SK-N-SH treated with all-trans-retinoic acid at 6 μM for 48 hours (cell line): ENCODE measurements at regions not wholly inside any gene's neighbourhood (a gene's known extent, or its start where the extent isn't known, plus 50 kb on each side); places are given as distances from the start of the nearest gene placed in this dataset.

Experiments used
- ATAC-seq: fragments of 200-7000 bp; cut with Tn5 transposase; 3 replicates; pipeline ENCODE4 v1.9.1; 2020; ENCODE audit warnings: mild to moderate bottlenecking, moderate library complexity
- ARNTL ChIP-seq: fragments of 450-650 bp; formaldehyde crosslinking; IDR thresholded peaks from 2 replicates; pipeline ENCODE4 v1.5.0; 2020; ENCODE audit warnings: low read depth, mild to moderate bottlenecking, moderate library complexity, borderline replicate concordance
- BACH2 ChIP-seq: fragments of 250-450 bp; sonication (Bioruptor Pico); IDR thresholded peaks from 2 replicates; pipeline ENCODE4 v1.9.0; 2021; ENCODE audit warnings: mild to moderate bottlenecking, borderline replicate concordance
- CREB5 ChIP-seq: fragments of 250-450 bp; sonication (Bioruptor Pico); IDR thresholded peaks from 2 replicates; pipeline ENCODE4 v1.5.1; 2020; ENCODE audit warnings: low read depth, mild to moderate bottlenecking, moderate library complexity
- CSDC2 ChIP-seq: fragments of 250-450 bp; sonication (Bioruptor Pico); IDR thresholded peaks from 2 replicates; pipeline ENCODE4 v1.5.0; 2020; ENCODE audit warnings: mild to moderate bottlenecking, moderate library complexity
- ESRRG ChIP-seq: fragments of 250-450 bp; sonication (Bioruptor Pico); IDR thresholded peaks from 2 replicates; pipeline ENCODE4 v1.6.1; 2021; ENCODE audit warnings: mild to moderate bottlenecking
- GLIS3 ChIP-seq: fragments of 250-450 bp; sonication (Bioruptor Pico); IDR thresholded peaks from 2 replicates; pipeline ENCODE4 v1.5.0; 2020; ENCODE audit warnings: mild to moderate bottlenecking, moderate library complexity
- ISL1 ChIP-seq: fragments of 250-450 bp; sonication (Bioruptor Pico); IDR thresholded peaks from 2 replicates; pipeline ENCODE4 v2.1.2; 2022; ENCODE audit warnings: mild to moderate bottlenecking, moderate library complexity
- OSR1 ChIP-seq: fragments of 250-450 bp; sonication (Bioruptor Pico); IDR thresholded peaks from 2 replicates; pipeline ENCODE4 v1.8.0; 2022; ENCODE audit warnings: moderate library complexity, mild to moderate bottlenecking, inconsistent platforms
- SNAI2 ChIP-seq: fragments of 250-450 bp; sonication (Bioruptor Pico); IDR thresholded peaks from 2 replicates; pipeline ENCODE4 v1.5.0; 2020; ENCODE audit warnings: mild to moderate bottlenecking, moderate library complexity
- TCF4 ChIP-seq: fragments of 250-450 bp; sonication (Bioruptor Pico); IDR thresholded peaks from 2 replicates; pipeline ENCODE4 v1.8.0; 2021; ENCODE audit warnings: mild to moderate bottlenecking, moderate library complexity, borderline replicate concordance
- TOX ChIP-seq: fragments of 250-450 bp; sonication (Bioruptor Pico); IDR thresholded peaks from 2 replicates; pipeline ENCODE4 v1.8.0; 2021; ENCODE audit warnings: mild to moderate bottlenecking, moderate library complexity, borderline replicate concordance
- TSHZ2 ChIP-seq: fragments of 250-450 bp; sonication (Bioruptor Pico); IDR thresholded peaks from 2 replicates; pipeline ENCODE4 v1.5.0; 2020; ENCODE audit warnings: mild to moderate bottlenecking, moderate library complexity
- ZC3H10 ChIP-seq: fragments of 250-450 bp; sonication (Bioruptor Pico); IDR thresholded peaks from 2 replicates; pipeline ENCODE4 v1.5.1; 2021; ENCODE audit warnings: mild to moderate bottlenecking, moderate library complexity
- ZFP3 ChIP-seq: fragments of 250-450 bp; sonication (Bioruptor Pico); IDR thresholded peaks from 2 replicates; pipeline ENCODE4 v1.5.0; 2020; ENCODE audit warnings: mild to moderate bottlenecking, moderate library complexity
- ZFP30 ChIP-seq: fragments of 450-650 bp; formaldehyde crosslinking; IDR thresholded peaks from 2 replicates; pipeline ENCODE4 v1.5.0; 2022; ENCODE audit warnings: mild to moderate bottlenecking, moderate library complexity
- ZNF565 ChIP-seq: fragments of 450-650 bp; formaldehyde crosslinking; conservative IDR thresholded peaks from 2 replicates; pipeline ENCODE4 v1.5.0; 2020; ENCODE audit warnings: low read depth, mild to moderate bottlenecking, moderate library complexity
- ZNF70 ChIP-seq: fragments of 450-650 bp; formaldehyde crosslinking; IDR thresholded peaks from 2 replicates; pipeline ENCODE4 v1.5.0; 2020; ENCODE audit warnings: mild to moderate bottlenecking, moderate library complexity
- ZNF8 ChIP-seq: fragments of 450-650 bp; formaldehyde crosslinking; IDR thresholded peaks from 2 replicates; pipeline ENCODE4 v1.5.0; 2020; ENCODE audit warnings: mild to moderate bottlenecking, moderate library complexity
- TF ChIP-seq, protein P1 (sequence below): fragments of 250-450 bp; sonication (Bioruptor Pico); IDR thresholded peaks from 2 replicates; pipeline ENCODE4 v1.8.0; 2021; ENCODE audit warnings: low read depth, mild to moderate bottlenecking, moderate library complexity, borderline replicate concordance

DNA sequence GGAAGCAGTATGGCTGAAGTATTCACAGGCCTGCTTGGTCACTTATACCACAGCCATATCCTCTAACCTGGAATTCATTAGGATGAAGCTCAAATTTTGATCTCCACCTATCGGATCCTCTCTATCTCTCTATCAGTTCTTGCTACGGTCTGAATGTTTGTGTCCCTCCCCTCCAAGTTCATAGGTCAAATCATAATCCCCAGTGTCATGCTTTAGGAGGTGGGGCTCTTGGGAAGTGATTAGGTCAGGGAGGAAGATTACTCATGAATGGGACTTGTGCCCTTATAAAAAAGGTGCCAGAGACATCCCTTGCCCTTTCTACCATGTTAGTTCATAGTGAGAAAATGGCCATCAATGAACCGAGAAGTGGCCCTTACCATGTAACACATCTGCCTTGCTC is 190.8 kb upstream of the MYLIP start:
- TF ChIP-seq ZNF70 (CRISPR knock-in tag) (no peak), ISL1 (no peak), TCF4 (CRISPR knock-in tag) (no peak), SNAI2 (no peak), TSHZ2 (CRISPR knock-in tag) (no peak), OSR1 (CRISPR knock-in tag) (no peak), ZNF8 (CRISPR knock-in tag) (no peak), ZNF565 (no peak), TOX (no peak), CREB5 (CRISPR knock-in tag) (no peak), ARNTL (CRISPR knock-in tag) (no peak), BACH2 (CRISPR knock-in tag) (no peak), CSDC2 (CRISPR knock-in tag) (no peak)
- TF ChIP-seq, protein P1, sequence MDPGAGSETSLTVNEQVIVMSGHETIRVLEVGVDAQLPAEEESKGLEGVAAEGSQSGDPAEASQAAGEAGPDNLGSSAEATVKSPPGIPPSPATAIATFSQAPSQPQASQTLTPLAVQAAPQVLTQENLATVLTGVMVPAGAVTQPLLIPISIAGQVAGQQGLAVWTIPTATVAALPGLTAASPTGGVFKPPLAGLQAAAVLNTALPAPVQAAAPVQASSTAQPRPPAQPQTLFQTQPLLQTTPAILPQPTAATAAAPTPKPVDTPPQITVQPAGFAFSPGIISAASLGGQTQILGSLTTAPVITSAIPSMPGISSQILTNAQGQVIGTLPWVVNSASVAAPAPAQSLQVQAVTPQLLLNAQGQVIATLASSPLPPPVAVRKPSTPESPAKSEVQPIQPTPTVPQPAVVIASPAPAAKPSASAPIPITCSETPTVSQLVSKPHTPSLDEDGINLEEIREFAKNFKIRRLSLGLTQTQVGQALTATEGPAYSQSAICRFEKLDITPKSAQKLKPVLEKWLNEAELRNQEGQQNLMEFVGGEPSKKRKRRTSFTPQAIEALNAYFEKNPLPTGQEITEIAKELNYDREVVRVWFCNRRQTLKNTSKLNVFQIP (CRISPR knock-in tag), result no peak

DNA sequence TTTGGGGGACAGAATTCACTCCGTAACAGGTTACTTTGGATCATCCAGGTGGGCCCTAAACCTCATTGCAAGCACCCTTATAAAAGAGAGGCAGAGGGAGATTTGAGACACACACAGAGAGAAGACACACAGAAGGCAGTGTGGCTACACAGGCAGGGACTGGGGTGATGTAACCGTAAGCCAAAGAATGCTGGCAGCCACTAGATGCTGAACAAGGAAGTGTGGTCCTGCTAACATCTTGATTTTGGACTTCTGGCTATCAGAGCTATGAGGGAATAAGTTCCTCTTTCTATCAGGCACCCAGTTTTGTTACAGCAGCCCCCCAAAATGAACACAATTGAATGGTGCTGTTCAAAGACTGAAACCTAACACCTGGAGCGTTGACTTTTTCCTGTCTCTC is 191.3 kb upstream of the MYLIP start:
- ATAC-seq, result no peak
- TF ChIP-seq TSHZ2 (CRISPR knock-in tag), result no peak
- TF ChIP-seq CSDC2 (CRISPR knock-in tag), result no peak
- no peak for TF ChIP-seq ZNF565
- no peak for TF ChIP-seq ZFP30 (CRISPR knock-in tag)
- no peak for TF ChIP-seq SNAI2
- TF ChIP-seq ZFP3, result no peak
- no peak for TF ChIP-seq GLIS3
- no peak for TF ChIP-seq CREB5 (CRISPR knock-in tag)
- TF ChIP-seq ESRRG (CRISPR knock-in tag), result no peak
- no peak for TF ChIP-seq BACH2 (CRISPR knock-in tag)
- TF ChIP-seq ISL1, result no peak
- no peak for TF ChIP-seq ARNTL (CRISPR knock-in tag)
- TF ChIP-seq ZC3H10 (CRISPR knock-in tag), result no peak
- TF ChIP-seq, all 23 proteins: peak for 0

More for the DNA sequence above, 190.8 kb upstream of the MYLIP start:
- no peak for ATAC-seq

GRCh38 chr6:15936503-15936902 is 192.4 kb upstream of the MYLIP start:
- no peak for TF ChIP-seq ZC3H10 (CRISPR knock-in tag)
- no peak for TF ChIP-seq SNAI2
- TF ChIP-seq TSHZ2 (CRISPR knock-in tag), result no peak
- TF ChIP-seq ZFP3, result no peak
- TF ChIP-seq ARNTL (CRISPR knock-in tag), result no peak
- no peak for TF ChIP-seq TCF4 (CRISPR knock-in tag)
- TF ChIP-seq CSDC2 (CRISPR knock-in tag), result no peak
- no peak for TF ChIP-seq OSR1 (CRISPR knock-in tag)

More at GRCh38 chr6:15936503-15936902, 192.4 kb upstream of the MYLIP start:
- ATAC-seq, result no peak
